Transverse colon (tissue), 4 donors: ENCODE measurements at regions not wholly inside any gene's neighbourhood (a gene's known extent, or its start where the extent isn't known, plus 50 kb on each side); places are given as distances from the start of the nearest gene placed in this dataset.

ENCODE experiments used
- DNase-seq: peaks from one replicate; pipeline ENCODE4 v3.0.0-alpha.2; 2019
- H3K27ac ChIP-seq, 4 donors: fragments of 200-600 bp; sonication (generic); 2 replicates each; pipeline ENCODE4 v1.5.1; 2016 to 2018; ENCODE audit warnings: inconsistent platforms in 4 of 4
- H3K27me3 ChIP-seq: fragments of 200-600 bp; sonication (generic); 2 replicates; pipeline ENCODE4 v1.5.1; 2017; ENCODE audit warnings: inconsistent platforms
- H3K36me3 ChIP-seq, 4 donors: fragments of 200-600 bp; sonication (generic); 2 replicates each; pipeline ENCODE4 v1.5.1; 2017 to 2019; ENCODE audit warnings: inconsistent platforms in 4 of 4
- H3K4me1 ChIP-seq, 4 donors: fragments of 200-600 bp; sonication (generic); 2 replicates each; pipeline ENCODE4 v1.5.1; 2017 to 2020; ENCODE audit warnings: inconsistent platforms in 4 of 4
- H3K4me3 ChIP-seq, 4 donors: fragments of 200-600 bp; sonication (generic); 1 replicate in 1 of 4; 2 replicates in 3 of 4; pipeline versions ENCODE4 v1.5.1 to v1.6.1; 2017 to 2019; ENCODE audit warnings: inconsistent platforms in 4 of 4
- H3K9me3 ChIP-seq, 2 donors: fragments of 200-600 bp; sonication (generic); 2 replicates each; pipeline ENCODE4 v1.5.1; 2017 to 2019; ENCODE audit warnings: inconsistent platforms in 2 of 2
- CTCF ChIP-seq, 5 experiments: fragments of 200-600 bp in 3 of 5; fragments of 450-650 bp in 2 of 5; sonication (generic) in 3 of 5; IDR thresholded peaks; 1 replicate in 2 of 5; 2 replicates in 3 of 5; pipeline ENCODE4 v1.5.1; 2016 to 2017; ENCODE audit warnings: antibody characterized with exemption in 5 of 5, inconsistent platforms in 3 of 5, mild to moderate bottlenecking in 2 of 5, moderate library complexity in 1 of 5
- EP300 ChIP-seq: sonication (generic); formaldehyde crosslinking; IDR thresholded peaks from one replicate; pipeline ENCODE4 v1.6.1; 2017; ENCODE audit warnings: antibody characterized with exemption, low read depth
- POLR2A ChIP-seq: fragments of 450-650 bp; IDR thresholded peaks from one replicate; pipeline ENCODE4 v1.6.1; 2016; ENCODE audit warnings: antibody characterized with exemption, mild to moderate bottlenecking, moderate library complexity
- POLR2AphosphoS5 ChIP-seq, 3 donors: sonication (generic); formaldehyde crosslinking; IDR thresholded peaks; one replicate each; pipeline ENCODE4 v1.6.1; 2016; ENCODE audit warnings: antibody characterized with exemption in 3 of 3
- WGBS, 2 donors: methylation state at CpG; one replicate each; pipeline ENCODE4 v1.1.5; 2018; ENCODE audit warnings: low coverage in 1 of 2; 5-methylcytosine and 5-hydroxymethylcytosine counted together
- in situ Hi-C, 4 donors: fragments of 200-750 bp; cut with MboI; loops; one replicate each; pipeline versions ENCODE4 v1.15.0 to v1.15.1; 2017; ENCODE audit warnings: low sequenced_read_pairs in 3 of 4, low pct_ligation_motif_present in 1 of 4, low pct_unique_long_range_greater_than_20kb in 1 of 4
- intact Hi-C: fragments of 100-400 bp; cut with DNase I; formaldehyde crosslinking; loops from one replicate; pipeline ENCODE4 v1.15.1; 2023; ENCODE audit warnings: low total_unique reads

GRCh38 chr6:6715465-6715864 lies 126.9 kb downstream of the LY86 start:
- no peak overlapping the region for H3K4me3 ChIP-seq
- no peaks in the 10 kb centered on the region for H3K9me3 ChIP-seq
- H3K27me3 ChIP-seq, result no peaks in the 10 kb centered on the region
- 77 to 82% methylated on average over 2 to 3 of the region's 3 CpGs for WGBS, 2 donors
- in situ Hi-C loops (loop anchor here in 1 of 4 donors (25.0 kb wide), 1 partner anchor 522 kb away; no protein-coding TSS in a partner anchor), intact Hi-C loops (loop anchor here (5.0 kb wide), 1 partner anchor 512 kb away; no protein-coding TSS in a partner anchor)
- no peaks in the 10 kb centered on the region for H3K36me3 ChIP-seq
- DNase-seq, result no peak
- no peak for TF ChIP-seq POLR2A
- TF ChIP-seq EP300, result no peak
- no peak for TF ChIP-seq POLR2AphosphoS5 (IDR thresholded peaks at IDR 0.05)
- TF ChIP-seq CTCF (IDR thresholded peaks at IDR 0.05), result no peak
- H3K4me1 ChIP-seq, result peaks cover 10 to 32% (median 22%) of the 10 kb centered on the region in 4 donors
- peak overlapping the region in 1 of 4 donors; percentile 83 for H3K27ac ChIP-seq

GRCh38 chr6:6716998-6717763 lies 128.7 kb downstream of the LY86 start:
- 85 to 86% methylated on average over 3 to 7 of the region's 7 CpGs for WGBS, 2 donors
- no peak overlapping the region for H3K27ac ChIP-seq
- no peaks in the 10 kb centered on the region for H3K36me3 ChIP-seq
- no peak overlapping the region for H3K4me3 ChIP-seq
- in situ Hi-C loops, result loop anchor here in 1 of 4 donors (25.0 kb wide), 1 partner anchor 520 kb away; no protein-coding TSS in a partner anchor
- peaks cover 19 to 42% (median 26%) of the 10 kb centered on the region in 4 donors for H3K4me1 ChIP-seq
- intact Hi-C loops, result loop anchor here (5.0 kb wide), 1 partner anchor 510 kb away; no protein-coding TSS in a partner anchor
- H3K9me3 ChIP-seq, result no peaks in the 10 kb centered on the region
- H3K27me3 ChIP-seq, result no peaks in the 10 kb centered on the region
- TF ChIP-seq EP300 (no peak), POLR2AphosphoS5 (IDR thresholded peaks at IDR 0.05) (no peak), CTCF (IDR thresholded peaks at IDR 0.05) (no peak), POLR2A (no peak)
- no peak for DNase-seq

- WGBS, 2 donors, result 50 to 60% methylated on average over 1 to 3 of the region's 3 CpGs
- intact Hi-C loops, result loop anchor here (5.0 kb wide), 1 partner anchor 509 kb away; no protein-coding TSS in a partner anchor
- no peak for TF ChIP-seq EP300
- TF ChIP-seq POLR2AphosphoS5 (IDR thresholded peaks at IDR 0.05), result no peak
- no peak for TF ChIP-seq POLR2A
- no peak for TF ChIP-seq CTCF (IDR thresholded peaks at IDR 0.05)
Measured at GRCh38 chr6:6717953-6718352, 129.4 kb downstream of the LY86 start.

GRCh38 chr6:6721606-6722005 lies 133.1 kb downstream of the LY86 start:
- Histone ChIP-seq H3K9me3 (no peaks in the 10 kb centered on the region), H3K36me3 (no peaks in the 10 kb centered on the region), H3K27ac (peak overlapping the region; percentile 87 to 93 (median 90)), H3K4me3 (no peak overlapping the region), H3K27me3 (no peaks in the 10 kb centered on the region), H3K4me1 (peaks cover 28 to 51% (median 40%) of the 10 kb centered on the region in 4 donors)
- WGBS, 2 donors, result 36% methylated on average over 2 of the region's 2 CpGs; no CpG with 5 or more reads in 1 of the 2 donors
- no peak for DNase-seq
- TF ChIP-seq EP300, result no peak
- TF ChIP-seq CTCF (IDR thresholded peaks at IDR 0.05), result no peak
- no peak for TF ChIP-seq POLR2AphosphoS5 (IDR thresholded peaks at IDR 0.05)
- TF ChIP-seq POLR2A, result no peak
- intact Hi-C loops (no loop called here), in situ Hi-C loops (loop anchor here in 1 of 4 donors (25.0 kb wide), 1 partner anchor 516 kb away; no protein-coding TSS in a partner anchor)

More at GRCh38 chr6:6717953-6718352, 129.4 kb downstream of the LY86 start:
- Histone ChIP-seq H3K36me3 (no peaks in the 10 kb centered on the region), H3K4me3 (no peak overlapping the region), H3K27ac (peak overlapping the region; percentile 6 to 35 (median 22)), H3K4me1 (peaks cover 14 to 40% (median 25%) of the 10 kb centered on the region in 4 donors), H3K27me3 (no peaks in the 10 kb centered on the region), H3K9me3 (no peaks in the 10 kb centered on the region)
- no peak for DNase-seq
- in situ Hi-C loops, result loop anchor here in 1 of 4 donors (25.0 kb wide), 1 partner anchor 519 kb away; no protein-coding TSS in a partner anchor
